ENCODE measurements at regions not wholly inside any gene's neighbourhood (a gene's known extent, or its start where the extent isn't known, plus 50 kb on each side); places are given as distances from the start of the nearest gene placed in this dataset.

- Histone ChIP-seq H3K4me1 (ENCODE audit: low read length) (no peaks in the 10 kb centered on the region), H4K20me1 (ENCODE audit: insufficient read depth, low read length) (no peaks in the 10 kb centered on the region), H3K4me2 (ENCODE audit: low read depth, low read length) (no peak overlapping the region), H3K27ac (ENCODE audit: low read length) (no peak overlapping the region), H2AFZ (ENCODE audit: low read length) (no peak overlapping the region), H3K9me2 (replicated peaks; ENCODE audit: insufficient read depth, low read length) (no peaks in the 10 kb centered on the region), H3K9ac (ENCODE audit: low read length) (no peak overlapping the region), H3K36me3 (replicated peaks; ENCODE audit: insufficient read depth, low read length) (no peaks in the 10 kb centered on the region), H3K9me3 (replicated peaks; ENCODE audit: insufficient read depth, low read length) (no peaks in the 10 kb centered on the region), H3K4me3 (ENCODE audit: low read length) (no peak overlapping the region), H3K27me3 (replicated peaks; ENCODE audit: insufficient read depth, low read length) (no peaks in the 10 kb centered on the region), H3K79me2 (ENCODE audit: low read length) (no peaks in the 10 kb centered on the region), H3F3A (ENCODE audit: insufficient read depth, low read length) (no peaks in the 10 kb centered on the region)
- TF ChIP-seq CTCF (IDR thresholded peaks at IDR 0.05; ENCODE audit: low read length) (no peak), EZH2phosphoT487 (IDR thresholded peaks at IDR 0.05; ENCODE audit: low read length) (no peak), EZH2 (optimal IDR thresholded peaks at IDR 0.05; ENCODE audit: low read depth, low read length) (no peak)
- no peak for DNase-seq
Observed at GRCh38 chr4:16416601-16417000, 190.3 kb upstream of the TAPT1 start.

GRCh38 chr4:16415751-16416150, 189.5 kb upstream of the TAPT1 start:
- DNase-seq, result no peak
- H3K4me1 ChIP-seq (ENCODE audit: low read length), result no peaks in the 10 kb centered on the region
- no peaks in the 10 kb centered on the region for H4K20me1 ChIP-seq (ENCODE audit: insufficient read depth, low read length)
- H3K9ac ChIP-seq (ENCODE audit: low read length), result no peak overlapping the region
- no peaks in the 10 kb centered on the region for H3K9me2 ChIP-seq (replicated peaks; ENCODE audit: insufficient read depth, low read length)
- TF ChIP-seq EZH2phosphoT487 (IDR thresholded peaks at IDR 0.05; ENCODE audit: low read length) (no peak), EZH2 (optimal IDR thresholded peaks at IDR 0.05; ENCODE audit: low read depth, low read length) (no peak), CTCF (IDR thresholded peaks at IDR 0.05; ENCODE audit: low read length) (no peak)
- no peak overlapping the region for H3K27ac ChIP-seq (ENCODE audit: low read length)
- H3K4me2 ChIP-seq (ENCODE audit: low read depth, low read length), result no peak overlapping the region
- no peaks in the 10 kb centered on the region for H3F3A ChIP-seq (ENCODE audit: insufficient read depth, low read length)
- H3K4me3 ChIP-seq (ENCODE audit: low read length), result no peak overlapping the region
- no peak overlapping the region for H2AFZ ChIP-seq (ENCODE audit: low read length)
- no peaks in the 10 kb centered on the region for H3K9me3 ChIP-seq (replicated peaks; ENCODE audit: insufficient read depth, low read length)
- no peaks in the 10 kb centered on the region for H3K36me3 ChIP-seq (replicated peaks; ENCODE audit: insufficient read depth, low read length)
- no peaks in the 10 kb centered on the region for H3K27me3 ChIP-seq (replicated peaks; ENCODE audit: insufficient read depth, low read length)
- no peaks in the 10 kb centered on the region for H3K79me2 ChIP-seq (ENCODE audit: low read length)

- H3K27ac ChIP-seq (ENCODE audit: low read length), result no peak overlapping the region
- H3K9me3 ChIP-seq (replicated peaks; ENCODE audit: insufficient read depth, low read length), result no peaks in the 10 kb centered on the region
- no peaks in the 10 kb centered on the region for H4K20me1 ChIP-seq (ENCODE audit: insufficient read depth, low read length)
- TF ChIP-seq EZH2phosphoT487 (IDR thresholded peaks at IDR 0.05; ENCODE audit: low read length) (no peak), EZH2 (optimal IDR thresholded peaks at IDR 0.05; ENCODE audit: low read depth, low read length) (no peak), CTCF (IDR thresholded peaks at IDR 0.05; ENCODE audit: low read length) (no peak)
- no peaks in the 10 kb centered on the region for H3K36me3 ChIP-seq (replicated peaks; ENCODE audit: insufficient read depth, low read length)
- no peak overlapping the region for H3K4me2 ChIP-seq (ENCODE audit: low read depth, low read length)
- H3K9ac ChIP-seq (ENCODE audit: low read length), result no peak overlapping the region
- H3K4me3 ChIP-seq (ENCODE audit: low read length), result no peak overlapping the region
- H3K4me1 ChIP-seq (ENCODE audit: low read length), result no peaks in the 10 kb centered on the region
- no peaks in the 10 kb centered on the region for H3F3A ChIP-seq (ENCODE audit: insufficient read depth, low read length)
- no peaks in the 10 kb centered on the region for H3K27me3 ChIP-seq (replicated peaks; ENCODE audit: insufficient read depth, low read length)
- H3K79me2 ChIP-seq (ENCODE audit: low read length), result no peaks in the 10 kb centered on the region
- no peaks in the 10 kb centered on the region for H3K9me2 ChIP-seq (replicated peaks; ENCODE audit: insufficient read depth, low read length)
- DNase-seq, result no peak
- H2AFZ ChIP-seq (ENCODE audit: low read length), result no peak overlapping the region
Observed at GRCh38 chr4:16413814-16414555, 187.7 kb upstream of the TAPT1 start.

Measured in MM.1S (cell line).